Liver (tissue), 8 donors: ENCODE measurements at regions not wholly inside any gene's neighbourhood (a gene's known extent, or its start where the extent isn't known, plus 50 kb on each side); places are given as distances from the start of the nearest gene placed in this dataset.
"Not testable (repeated sequence)": the region's sequence is repeated elsewhere in the genome, so short reads cannot be mapped to it uniquely, and the experiment has no call there.

Source experiments
- DNase-seq: peaks from one replicate; pipeline ENCODE4 v3.0.0-alpha.2; 2017; ENCODE audit warnings: low spot score
- H3K27ac ChIP-seq, 2 donors: one replicate each; pipeline ENCODE4 v1.7.0; 2013; ENCODE audit warnings: inconsistent platforms in 2 of 2, low read length in 2 of 2, control low read depth in 1 of 2, low read depth in 1 of 2, mild to moderate bottlenecking in 1 of 2
- H3K27me3 ChIP-seq, 4 donors: one replicate each; pipeline versions ENCODE4 v1.6.1 to v1.7.0; 2013; ENCODE audit warnings: low read length in 3 of 4, inconsistent platforms in 1 of 4, mild to moderate bottlenecking in 1 of 4, moderate library complexity in 1 of 4; ENCODE audit not compliant: control insufficient read depth in 4 of 4, insufficient read depth in 4 of 4
- H3K36me3 ChIP-seq, 4 donors: one replicate each; pipeline versions ENCODE4 v1.6.1 to v1.7.0; 2013; ENCODE audit warnings: low read length in 3 of 4, mild to moderate bottlenecking in 3 of 4, low read depth in 1 of 4, moderate library complexity in 1 of 4; ENCODE audit not compliant: control insufficient read depth in 4 of 4, insufficient read depth in 3 of 4
- H3K4me1 ChIP-seq, 4 donors: one replicate each; pipeline versions ENCODE4 v1.6.1 to v1.7.0; 2013; ENCODE audit warnings: low read length in 3 of 4, mild to moderate bottlenecking in 3 of 4, moderate library complexity in 1 of 4; ENCODE audit not compliant: control insufficient read depth in 4 of 4, insufficient read depth in 4 of 4
- H3K4me3 ChIP-seq, 3 donors: one replicate each; pipeline versions ENCODE4 v1.6.1 to v1.7.0; 2013; ENCODE audit warnings: low read length in 3 of 3, control low read depth in 1 of 3, low read depth in 1 of 3, mild to moderate bottlenecking in 1 of 3
- H3K9ac ChIP-seq, 2 donors: one replicate each; pipeline ENCODE4 v1.7.0; 2013; ENCODE audit warnings: low read length in 2 of 2, mild to moderate bottlenecking in 2 of 2, moderate library complexity in 2 of 2, control low read depth in 1 of 2, low read depth in 1 of 2
- H3K9me3 ChIP-seq, 4 donors: one replicate each; pipeline versions ENCODE4 v1.6.1 to v1.7.0; 2013; ENCODE audit warnings: low read length in 3 of 4; ENCODE audit not compliant: control insufficient read depth in 4 of 4
- EGR1 ChIP-seq, 2 donors: IDR thresholded peaks; 2 replicates each; pipeline ENCODE4 v1.6.1; 2016 to 2018; ENCODE audit warnings: antibody characterized with exemption in 2 of 2, low read depth in 2 of 2
- FOXA1 ChIP-seq: IDR thresholded peaks from 2 replicates; pipeline ENCODE4 v1.6.1; 2016; ENCODE audit warnings: antibody characterized with exemption
- FOXA2 ChIP-seq: IDR thresholded peaks from 2 replicates; pipeline ENCODE4 v1.6.1; 2016; ENCODE audit warnings: antibody characterized with exemption
- GABPA ChIP-seq, 2 donors: IDR thresholded peaks in 1 of 2; conservative IDR thresholded peaks in 1 of 2; 2 replicates each; pipeline ENCODE4 v1.6.1; 2016; ENCODE audit warnings: antibody characterized with exemption in 2 of 2, mild to moderate bottlenecking in 1 of 2, moderate library complexity in 1 of 2
- JUND ChIP-seq, 2 donors: IDR thresholded peaks; 2 replicates each; pipeline ENCODE4 v1.6.1; 2016; ENCODE audit warnings: antibody characterized with exemption in 2 of 2
- RAD21 ChIP-seq, 2 donors: IDR thresholded peaks; 2 replicates each; pipeline ENCODE4 v1.6.1; 2016; ENCODE audit warnings: antibody characterized with exemption in 2 of 2, mild to moderate bottlenecking in 2 of 2
- RXRA ChIP-seq, 2 donors: IDR thresholded peaks; 2 replicates each; pipeline ENCODE4 v1.6.1; 2017 to 2018; ENCODE audit warnings: antibody characterized with exemption in 2 of 2, mild to moderate bottlenecking in 1 of 2
- SP1 ChIP-seq: IDR thresholded peaks from 2 replicates; pipeline ENCODE4 v1.6.1; 2018; ENCODE audit warnings: antibody characterized with exemption, mild to moderate bottlenecking
- TAF1 ChIP-seq: conservative IDR thresholded peaks from 2 replicates; pipeline ENCODE4 v1.6.1; 2016; ENCODE audit warnings: antibody characterized with exemption, mild to moderate bottlenecking
- YY1 ChIP-seq: IDR thresholded peaks from 2 replicates; pipeline ENCODE4 v1.6.1; 2016; ENCODE audit warnings: antibody characterized with exemption, mild to moderate bottlenecking
- whole genome bisulfite sequencing: extraction: QIAGEN DNeasy Blood & Tissue Kit; methylation state at CpG from one replicate; pipeline ENCODE4 v1.1.7; 2013; 5-methylcytosine and 5-hydroxymethylcytosine counted together
- TF ChIP-seq, protein P1 (sequence below): IDR thresholded peaks from 2 replicates; pipeline ENCODE4 v1.6.1; 2016; ENCODE audit warnings: antibody characterized with exemption
- TF ChIP-seq, protein P2 (sequence below): fragments of 150-350 bp; IDR thresholded peaks from 2 replicates; pipeline ENCODE4 v1.5.1; 2017; ENCODE audit warnings: improper control_type of control experiment, low read depth, low read length; ENCODE audit not compliant: missing input control
- TF ChIP-seq, protein P3 (sequence below): IDR thresholded peaks from 2 replicates; pipeline ENCODE4 v1.6.1; 2016; ENCODE audit warnings: antibody characterized with exemption
- TF ChIP-seq, protein P4 (sequence below): IDR thresholded peaks from 2 replicates; pipeline ENCODE4 v1.6.1; 2016; ENCODE audit warnings: antibody characterized with exemption
- TF ChIP-seq, protein P5 (sequence below): IDR thresholded peaks from 2 replicates; pipeline ENCODE4 v1.6.1; 2016; ENCODE audit warnings: antibody characterized with exemption, mild to moderate bottlenecking
- donor health status: healthy.
- donor health status: healthy.
- donor health status: healthy.
- donor health status: healthy.
- donor health status: healthy.

DNA sequence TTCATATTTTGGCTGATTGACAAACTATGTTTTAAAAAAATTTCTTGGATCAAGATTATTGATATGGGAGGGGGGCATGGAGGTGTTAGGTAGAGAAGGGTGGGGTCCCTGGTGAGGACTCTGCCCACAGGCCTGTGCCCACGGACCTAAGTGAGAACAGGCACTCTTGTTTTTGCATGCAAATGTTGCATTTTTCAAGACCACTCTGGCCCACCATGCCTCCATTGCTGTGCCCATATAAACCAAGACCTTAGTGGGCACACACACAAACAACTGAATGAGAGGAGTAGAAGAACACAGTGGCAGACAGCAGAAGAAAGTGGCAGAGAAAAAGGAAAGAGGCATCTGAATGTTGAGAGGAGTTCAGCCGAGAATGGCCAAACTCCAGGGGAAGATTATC lies 69.6 kb upstream of the ZNF98 start:
- TF ChIP-seq, protein P1, sequence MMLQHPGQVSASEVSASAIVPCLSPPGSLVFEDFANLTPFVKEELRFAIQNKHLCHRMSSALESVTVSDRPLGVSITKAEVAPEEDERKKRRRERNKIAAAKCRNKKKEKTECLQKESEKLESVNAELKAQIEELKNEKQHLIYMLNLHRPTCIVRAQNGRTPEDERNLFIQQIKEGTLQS, result no peak
- TF ChIP-seq TAF1, result no peak
- TF ChIP-seq RAD21 (IDR thresholded peaks at IDR 0.05), result no peak
- TF ChIP-seq, protein P2, sequence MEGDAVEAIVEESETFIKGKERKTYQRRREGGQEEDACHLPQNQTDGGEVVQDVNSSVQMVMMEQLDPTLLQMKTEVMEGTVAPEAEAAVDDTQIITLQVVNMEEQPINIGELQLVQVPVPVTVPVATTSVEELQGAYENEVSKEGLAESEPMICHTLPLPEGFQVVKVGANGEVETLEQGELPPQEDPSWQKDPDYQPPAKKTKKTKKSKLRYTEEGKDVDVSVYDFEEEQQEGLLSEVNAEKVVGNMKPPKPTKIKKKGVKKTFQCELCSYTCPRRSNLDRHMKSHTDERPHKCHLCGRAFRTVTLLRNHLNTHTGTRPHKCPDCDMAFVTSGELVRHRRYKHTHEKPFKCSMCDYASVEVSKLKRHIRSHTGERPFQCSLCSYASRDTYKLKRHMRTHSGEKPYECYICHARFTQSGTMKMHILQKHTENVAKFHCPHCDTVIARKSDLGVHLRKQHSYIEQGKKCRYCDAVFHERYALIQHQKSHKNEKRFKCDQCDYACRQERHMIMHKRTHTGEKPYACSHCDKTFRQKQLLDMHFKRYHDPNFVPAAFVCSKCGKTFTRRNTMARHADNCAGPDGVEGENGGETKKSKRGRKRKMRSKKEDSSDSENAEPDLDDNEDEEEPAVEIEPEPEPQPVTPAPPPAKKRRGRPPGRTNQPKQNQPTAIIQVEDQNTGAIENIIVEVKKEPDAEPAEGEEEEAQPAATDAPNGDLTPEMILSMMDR, result no peak
- TF ChIP-seq GABPA (IDR thresholded peaks at IDR 0.05 in 1 of 2, conservative IDR thresholded peaks at IDR 0.05 in 1 of 2), result no peak
- no peak for TF ChIP-seq FOXA2
- no peak for TF ChIP-seq JUND (IDR thresholded peaks at IDR 0.05)
- TF ChIP-seq, protein P3, sequence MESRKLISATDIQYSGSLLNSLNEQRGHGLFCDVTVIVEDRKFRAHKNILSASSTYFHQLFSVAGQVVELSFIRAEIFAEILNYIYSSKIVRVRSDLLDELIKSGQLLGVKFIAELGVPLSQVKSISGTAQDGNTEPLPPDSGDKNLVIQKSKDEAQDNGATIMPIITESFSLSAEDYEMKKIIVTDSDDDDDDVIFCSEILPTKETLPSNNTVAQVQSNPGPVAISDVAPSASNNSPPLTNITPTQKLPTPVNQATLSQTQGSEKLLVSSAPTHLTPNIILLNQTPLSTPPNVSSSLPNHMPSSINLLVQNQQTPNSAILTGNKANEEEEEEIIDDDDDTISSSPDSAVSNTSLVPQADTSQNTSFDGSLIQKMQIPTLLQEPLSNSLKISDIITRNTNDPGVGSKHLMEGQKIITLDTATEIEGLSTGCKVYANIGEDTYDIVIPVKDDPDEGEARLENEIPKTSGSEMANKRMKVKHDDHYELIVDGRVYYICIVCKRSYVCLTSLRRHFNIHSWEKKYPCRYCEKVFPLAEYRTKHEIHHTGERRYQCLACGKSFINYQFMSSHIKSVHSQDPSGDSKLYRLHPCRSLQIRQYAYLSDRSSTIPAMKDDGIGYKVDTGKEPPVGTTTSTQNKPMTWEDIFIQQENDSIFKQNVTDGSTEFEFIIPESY, result no peak
- no peak for TF ChIP-seq RXRA (IDR thresholded peaks at IDR 0.05)
- no peak for TF ChIP-seq FOXA1
- no peak for TF ChIP-seq YY1
- TF ChIP-seq EGR1 (IDR thresholded peaks at IDR 0.05; ENCODE audit: low read depth in 2 of 2), result no peak
- TF ChIP-seq, protein P4, sequence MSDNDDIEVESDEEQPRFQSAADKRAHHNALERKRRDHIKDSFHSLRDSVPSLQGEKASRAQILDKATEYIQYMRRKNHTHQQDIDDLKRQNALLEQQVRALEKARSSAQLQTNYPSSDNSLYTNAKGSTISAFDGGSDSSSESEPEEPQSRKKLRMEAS, result no peak
- TF ChIP-seq, protein P5, sequence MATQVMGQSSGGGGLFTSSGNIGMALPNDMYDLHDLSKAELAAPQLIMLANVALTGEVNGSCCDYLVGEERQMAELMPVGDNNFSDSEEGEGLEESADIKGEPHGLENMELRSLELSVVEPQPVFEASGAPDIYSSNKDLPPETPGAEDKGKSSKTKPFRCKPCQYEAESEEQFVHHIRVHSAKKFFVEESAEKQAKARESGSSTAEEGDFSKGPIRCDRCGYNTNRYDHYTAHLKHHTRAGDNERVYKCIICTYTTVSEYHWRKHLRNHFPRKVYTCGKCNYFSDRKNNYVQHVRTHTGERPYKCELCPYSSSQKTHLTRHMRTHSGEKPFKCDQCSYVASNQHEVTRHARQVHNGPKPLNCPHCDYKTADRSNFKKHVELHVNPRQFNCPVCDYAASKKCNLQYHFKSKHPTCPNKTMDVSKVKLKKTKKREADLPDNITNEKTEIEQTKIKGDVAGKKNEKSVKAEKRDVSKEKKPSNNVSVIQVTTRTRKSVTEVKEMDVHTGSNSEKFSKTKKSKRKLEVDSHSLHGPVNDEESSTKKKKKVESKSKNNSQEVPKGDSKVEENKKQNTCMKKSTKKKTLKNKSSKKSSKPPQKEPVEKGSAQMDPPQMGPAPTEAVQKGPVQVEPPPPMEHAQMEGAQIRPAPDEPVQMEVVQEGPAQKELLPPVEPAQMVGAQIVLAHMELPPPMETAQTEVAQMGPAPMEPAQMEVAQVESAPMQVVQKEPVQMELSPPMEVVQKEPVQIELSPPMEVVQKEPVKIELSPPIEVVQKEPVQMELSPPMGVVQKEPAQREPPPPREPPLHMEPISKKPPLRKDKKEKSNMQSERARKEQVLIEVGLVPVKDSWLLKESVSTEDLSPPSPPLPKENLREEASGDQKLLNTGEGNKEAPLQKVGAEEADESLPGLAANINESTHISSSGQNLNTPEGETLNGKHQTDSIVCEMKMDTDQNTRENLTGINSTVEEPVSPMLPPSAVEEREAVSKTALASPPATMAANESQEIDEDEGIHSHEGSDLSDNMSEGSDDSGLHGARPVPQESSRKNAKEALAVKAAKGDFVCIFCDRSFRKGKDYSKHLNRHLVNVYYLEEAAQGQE, result no peak
- TF ChIP-seq SP1, result no peak
- H3K4me3 ChIP-seq, result no peak overlapping the region
- H3K9me3 ChIP-seq, result peaks cover 20 to 56% (median 29%) of the 10 kb centered on the region in 4 donors
- 65% methylated on average over 2 of the region's 2 CpGs for WGBS
- H3K9ac ChIP-seq, result no peak overlapping the region
- H3K36me3 ChIP-seq, result no peaks in the 10 kb centered on the region
- no peak for DNase-seq
- H3K27ac ChIP-seq, result no peak overlapping the region
- H3K4me1 ChIP-seq, result no peaks in the 10 kb centered on the region
- no peaks in the 10 kb centered on the region for H3K27me3 ChIP-seq

DNA sequence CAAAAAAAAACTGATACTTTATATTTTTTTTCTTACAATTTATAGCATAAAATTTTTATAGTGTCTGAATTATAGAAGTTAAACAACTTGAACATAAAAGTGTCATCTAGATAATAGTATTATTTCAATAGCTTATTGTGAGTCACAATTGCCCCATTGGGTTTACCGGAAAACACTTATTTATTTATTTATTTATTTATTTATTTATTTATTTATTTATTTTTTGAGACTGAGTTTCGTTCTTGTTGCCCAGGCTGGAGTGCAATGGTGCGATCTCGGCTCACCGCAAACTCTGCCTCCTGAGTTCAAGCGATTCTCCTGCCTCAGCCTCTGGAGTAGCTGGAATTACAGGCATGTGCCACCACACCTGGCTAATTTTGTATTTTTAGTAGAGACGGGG lies 61.4 kb upstream of the ZNF98 start:
- not testable (repeated sequence) for H3K27ac ChIP-seq, DNase-seq, H3K4me1 ChIP-seq, H3K4me3 ChIP-seq, H3K27me3 ChIP-seq, H3K36me3 ChIP-seq, H3K9ac ChIP-seq
- H3K9me3 ChIP-seq, result peaks cover 19 to 65% (median 28%) of the 10 kb centered on the region in 4 donors
- WGBS, result 80% methylated on average over 7 of the region's 7 CpGs
